G401.6 (cell line): ENCODE measurements at regions not wholly inside any gene's neighbourhood (a gene's known extent, or its start where the extent isn't known, plus 50 kb on each side); places are given as distances from the start of the nearest gene placed in this dataset.
"Not testable (repeated sequence)": the region's sequence is repeated elsewhere in the genome, so short reads cannot be mapped to it uniquely, and the experiment has no call there.

Experiments used
- FAIRE-seq: peaks from 2 replicates; lab custom pipeline; 2012; peaks lifted over from hg19 to GRCh38; lab: Jason Lieb, UNC

DNA sequence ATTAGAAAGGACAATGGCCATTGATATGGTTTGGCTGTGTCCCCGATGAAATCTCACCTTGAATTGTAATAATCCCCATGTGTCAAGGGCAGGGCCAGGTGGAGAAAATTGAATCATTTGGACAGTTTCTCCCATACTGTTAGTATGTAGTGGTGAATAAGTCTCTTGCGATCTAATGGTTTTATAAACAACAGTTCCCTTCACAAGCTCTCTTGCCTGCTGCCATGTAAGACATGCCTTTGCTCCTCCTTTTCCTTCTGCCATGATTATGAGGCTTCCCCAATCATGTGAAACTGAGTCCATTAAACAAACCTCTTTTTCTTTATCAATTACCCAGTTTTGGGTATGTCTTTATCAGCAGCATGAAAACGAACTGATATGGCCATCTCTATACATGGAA is 302.7 kb downstream of the SFMBT2 start:
- no peak for FAIRE-seq

DNA sequence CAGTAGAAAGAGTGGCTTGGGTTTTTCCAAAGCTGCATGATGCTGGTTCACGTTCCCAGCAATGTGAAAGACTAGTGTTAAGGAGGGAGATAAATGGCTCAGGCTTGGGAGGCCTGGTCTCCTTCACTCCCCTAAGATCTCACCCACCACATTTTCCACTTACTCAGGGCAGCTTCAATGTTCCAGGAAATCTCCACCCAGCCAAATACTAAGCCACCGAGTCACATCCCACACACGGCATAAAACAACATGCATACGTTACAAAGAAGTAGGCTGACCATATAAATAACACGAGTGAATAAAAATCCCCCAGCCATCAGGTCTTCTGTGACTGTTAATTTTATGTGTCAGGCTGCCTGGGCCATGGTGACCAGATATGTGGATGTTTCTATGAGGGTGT is 303.5 kb downstream of the SFMBT2 start:
- no peak for FAIRE-seq

DNA sequence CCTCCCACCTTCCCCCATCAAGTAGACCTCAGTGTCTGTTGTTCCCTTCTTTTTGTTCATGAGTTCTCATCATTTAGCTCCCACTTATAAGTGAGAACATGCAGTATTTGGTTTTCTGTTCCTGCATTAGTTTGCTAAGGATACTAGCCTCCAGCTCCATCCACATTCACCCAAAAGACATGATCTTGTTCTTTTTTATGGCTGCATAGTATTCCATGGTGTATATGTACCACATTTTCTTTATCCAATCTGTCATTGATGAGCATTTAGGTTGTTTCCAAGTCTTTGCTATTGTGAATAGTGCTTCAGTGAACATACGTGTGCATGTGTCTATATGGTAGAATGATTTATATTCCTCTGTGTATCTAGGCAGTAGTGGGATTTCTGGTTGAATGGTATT is 306.5 kb downstream of the SFMBT2 start:
- FAIRE-seq = not testable (repeated sequence)

DNA sequence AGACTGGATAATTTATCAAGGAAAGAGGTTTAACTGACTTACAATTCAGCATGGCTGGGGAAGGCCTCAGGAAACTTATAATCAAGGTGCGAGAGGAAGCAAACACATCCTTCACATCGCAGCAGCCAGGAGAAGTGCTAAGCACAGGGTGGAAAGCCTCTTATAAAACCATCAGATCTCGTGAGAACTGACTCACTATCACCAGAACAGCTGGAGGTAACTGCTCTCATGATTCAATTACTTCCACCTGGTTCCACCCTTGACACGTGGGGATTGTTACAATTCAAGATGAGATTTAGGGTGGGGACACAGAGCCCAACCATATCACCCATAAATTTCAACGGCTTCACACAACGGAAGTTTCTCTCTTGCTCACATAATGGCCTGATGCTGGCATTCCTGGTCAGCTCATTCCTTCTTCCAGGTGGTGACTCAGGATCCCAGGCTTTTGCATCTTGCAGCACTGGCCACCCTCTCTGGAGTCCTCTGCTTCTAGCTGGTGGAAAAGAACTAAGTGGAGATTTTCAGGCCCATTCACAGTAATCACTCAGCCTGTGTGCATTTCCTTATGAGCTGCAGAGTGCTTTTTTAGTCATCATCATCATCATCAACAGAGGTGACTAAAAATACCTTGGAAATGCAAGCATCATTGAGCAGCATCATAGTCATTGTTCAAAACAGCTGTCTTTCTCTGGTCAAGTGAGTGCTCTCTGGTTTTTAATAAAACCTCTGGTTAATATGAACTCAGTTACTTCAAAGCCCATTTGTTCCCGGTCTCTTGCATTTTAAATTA is 308.1 kb downstream of the SFMBT2 start:
- FAIRE-seq = no peak

DNA sequence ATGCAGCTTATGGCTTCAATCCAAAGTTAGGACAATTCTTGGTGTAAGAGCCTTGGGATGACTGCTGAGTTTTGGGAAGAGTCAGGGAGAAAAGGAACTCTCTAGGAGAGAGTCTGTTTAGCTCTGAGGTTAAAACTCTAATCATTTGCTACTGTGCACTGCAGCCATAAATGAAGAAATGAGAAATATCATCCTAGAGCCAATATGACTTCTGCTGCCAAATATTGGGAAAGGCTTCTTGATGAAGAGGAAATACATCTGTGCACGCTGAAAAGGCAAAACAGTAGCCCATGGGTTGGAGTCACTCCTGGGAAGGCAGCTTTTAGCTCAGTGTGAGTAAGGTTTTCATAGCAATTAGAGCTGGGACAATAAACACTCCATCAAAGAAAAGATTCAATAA is 308.8 kb downstream of the SFMBT2 start:
- no peak for FAIRE-seq

DNA sequence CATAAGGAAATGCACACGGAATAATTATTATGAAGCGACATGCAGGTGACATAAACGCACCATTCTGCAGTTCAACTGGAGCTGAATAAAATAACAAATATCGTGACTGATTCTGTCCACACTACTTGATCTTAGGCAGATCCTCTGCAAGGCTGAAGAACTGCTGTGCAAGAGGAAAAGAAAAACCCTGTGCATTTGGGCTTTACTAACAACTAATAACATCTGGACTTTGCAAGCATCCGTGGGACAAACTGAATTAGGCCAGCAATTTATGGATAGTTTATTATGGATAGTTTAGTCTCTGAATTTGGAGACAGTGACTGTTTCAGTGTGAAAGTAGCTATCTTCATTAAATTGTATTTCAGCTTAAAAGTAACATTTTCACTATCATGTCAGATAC is 309.4 kb downstream of the SFMBT2 start:
- FAIRE-seq = no peak

DNA sequence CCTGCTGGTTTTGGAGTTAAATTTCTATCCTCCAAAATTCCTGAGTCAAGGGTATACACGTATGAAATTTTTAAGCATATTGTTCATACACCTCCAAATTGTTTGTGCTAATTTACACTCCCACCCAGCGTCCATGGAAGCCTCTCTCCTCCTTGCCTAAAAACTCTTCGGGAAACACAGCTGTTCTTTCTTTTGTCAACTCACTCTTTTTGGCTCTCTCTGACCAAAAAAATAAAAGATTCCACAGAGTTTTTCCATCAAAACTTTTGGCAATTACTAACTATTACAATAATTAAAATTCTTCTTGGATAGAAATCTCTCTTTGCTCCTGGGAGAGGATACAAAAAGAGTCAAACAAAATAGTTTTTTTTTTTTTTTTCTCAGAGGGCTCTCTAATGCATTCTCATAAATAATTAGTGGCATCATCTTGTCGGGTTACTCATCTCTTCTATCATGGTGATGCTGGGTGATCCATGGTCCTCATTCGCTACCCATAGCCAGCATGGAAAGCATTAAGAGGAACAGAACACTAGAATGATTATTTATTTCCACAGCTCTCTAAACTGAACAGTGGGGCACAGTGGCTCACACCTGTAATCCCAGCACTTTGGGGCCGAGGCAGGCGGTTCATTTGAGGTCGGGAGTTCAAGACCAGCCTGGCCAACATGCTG is 310.7 kb downstream of the SFMBT2 start:
- no peak for FAIRE-seq

DNA sequence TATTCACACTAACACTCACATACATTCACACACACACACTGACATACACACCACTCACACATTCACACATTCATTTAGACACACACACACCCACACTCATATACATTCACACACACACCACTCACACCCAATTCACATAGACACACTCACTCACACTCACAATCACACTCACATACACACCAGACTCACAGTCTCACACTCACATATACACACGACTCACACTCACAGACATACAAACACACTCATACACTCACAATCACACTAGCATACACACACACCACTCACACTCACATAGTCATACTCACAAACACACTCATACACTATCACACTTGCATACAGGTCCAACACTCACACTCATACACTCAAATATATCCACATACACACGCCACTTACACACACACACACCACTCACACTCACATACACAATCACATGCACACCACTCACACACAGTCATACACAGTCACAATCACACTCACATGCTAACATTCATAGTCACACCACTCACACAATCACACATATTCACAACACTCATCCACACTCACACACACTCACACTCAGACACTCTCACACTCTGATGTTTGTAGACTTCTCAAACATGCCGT is 312.6 kb downstream of the SFMBT2 start:
- FAIRE-seq = no peak

DNA sequence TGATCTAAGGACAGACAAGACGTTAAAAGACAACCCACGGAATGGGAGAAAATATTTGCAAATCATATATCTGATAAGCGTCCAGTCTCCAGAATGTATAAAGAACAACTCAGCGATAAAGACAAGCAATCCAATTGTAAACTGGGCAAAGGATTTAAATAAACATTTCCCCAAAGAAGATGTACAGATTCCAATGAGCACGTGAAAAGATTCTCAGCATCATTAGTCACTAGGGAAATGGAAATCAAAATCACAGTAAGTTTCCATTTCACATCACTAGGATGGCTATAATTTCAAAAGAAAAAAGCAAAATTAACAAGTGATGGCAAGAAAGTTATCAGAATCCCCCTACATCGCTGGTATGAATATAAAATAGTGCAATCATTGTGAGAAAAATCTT is 316.1 kb downstream of the SFMBT2 start:
- no peak for FAIRE-seq

DNA sequence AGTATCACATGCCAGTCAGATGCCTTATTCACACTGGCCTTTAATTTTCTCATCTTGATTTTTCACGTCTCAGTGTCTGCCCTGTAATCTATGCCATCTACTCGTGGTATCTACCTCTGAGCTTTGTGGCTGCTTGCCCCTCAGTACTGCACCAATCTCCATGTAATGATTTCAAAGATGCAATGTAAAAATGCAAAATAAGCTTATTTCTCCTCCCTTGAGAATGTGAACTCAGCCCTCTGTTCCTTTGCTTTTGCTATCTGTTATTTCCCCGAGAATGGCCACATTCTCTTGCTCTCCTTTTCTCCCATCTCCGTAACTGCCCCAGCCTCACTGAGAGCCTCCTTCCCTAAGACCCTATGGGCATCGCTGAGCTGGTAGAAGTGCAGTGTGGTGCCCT is 317.5 kb downstream of the SFMBT2 start:
- FAIRE-seq = no peak

DNA sequence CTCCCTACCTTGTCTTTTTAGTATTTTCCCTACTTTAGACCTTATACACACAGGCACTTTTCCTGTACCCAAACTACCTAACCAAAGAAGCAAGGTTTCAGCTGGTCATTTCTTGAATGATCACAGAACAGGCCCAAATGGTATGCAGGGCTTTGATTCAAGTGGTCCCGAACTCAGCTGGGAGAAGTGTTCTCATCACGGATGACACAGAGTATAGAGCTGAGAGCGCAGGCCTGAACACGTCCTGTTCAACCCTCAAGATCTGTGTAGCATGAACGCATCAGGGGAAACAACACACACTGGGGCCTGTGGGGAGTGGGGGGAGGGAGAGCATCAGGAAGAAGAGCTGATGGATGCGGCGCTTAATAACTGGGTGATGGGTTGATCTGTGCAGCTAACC is 318.2 kb downstream of the SFMBT2 start:
- FAIRE-seq = no peak

DNA sequence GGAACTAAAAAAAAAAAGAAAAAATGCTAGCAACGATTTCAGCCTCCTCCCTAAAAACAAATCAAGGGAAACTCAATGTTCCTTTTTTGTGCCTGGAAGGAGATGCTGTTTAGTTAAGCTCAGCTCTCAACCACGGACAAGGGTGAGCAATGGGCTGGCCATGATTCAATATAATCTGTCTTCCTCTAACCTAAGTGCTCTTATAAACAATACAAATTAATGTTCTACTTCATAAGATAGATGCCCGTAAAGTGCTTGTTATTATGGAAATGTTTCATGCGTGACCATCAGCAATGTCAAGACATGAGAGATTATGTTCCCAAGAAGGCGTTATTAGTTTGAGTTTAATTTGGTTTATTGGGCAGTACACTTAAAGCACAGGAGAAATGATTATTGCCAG is 320.3 kb downstream of the SFMBT2 start:
- no peak for FAIRE-seq

DNA sequence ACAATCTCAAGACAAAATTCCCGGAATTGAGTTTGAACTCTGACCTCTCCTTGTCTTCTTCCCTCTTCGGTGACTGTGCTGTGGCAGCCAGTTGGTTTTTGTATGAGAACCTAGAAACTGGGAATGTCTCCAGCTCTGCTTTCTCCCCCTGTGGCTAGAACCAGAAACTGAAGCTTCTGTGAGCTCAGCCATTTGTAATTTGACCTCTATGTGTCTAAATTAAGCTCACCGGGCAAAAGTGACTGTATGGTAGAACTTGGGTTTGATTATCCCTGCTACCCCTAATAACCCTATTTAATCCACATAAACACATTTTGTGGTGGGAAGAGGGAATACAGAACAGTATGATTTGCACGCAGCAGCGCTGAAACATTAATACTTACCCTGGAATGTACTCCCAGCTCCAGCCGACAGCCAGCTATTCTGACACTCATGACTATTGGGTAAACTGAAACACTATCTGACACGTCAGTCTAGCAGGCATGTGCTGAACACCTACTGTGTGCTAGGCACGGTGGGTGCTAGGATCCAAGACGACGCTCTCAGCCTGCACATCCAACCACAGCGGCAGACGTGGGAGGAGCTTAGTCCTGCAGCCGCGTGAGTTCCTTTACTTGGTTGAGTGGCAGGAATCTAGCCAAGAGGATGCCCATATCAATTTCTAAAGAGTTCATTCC is 324.8 kb downstream of the SFMBT2 start:
- FAIRE-seq = no peak

DNA sequence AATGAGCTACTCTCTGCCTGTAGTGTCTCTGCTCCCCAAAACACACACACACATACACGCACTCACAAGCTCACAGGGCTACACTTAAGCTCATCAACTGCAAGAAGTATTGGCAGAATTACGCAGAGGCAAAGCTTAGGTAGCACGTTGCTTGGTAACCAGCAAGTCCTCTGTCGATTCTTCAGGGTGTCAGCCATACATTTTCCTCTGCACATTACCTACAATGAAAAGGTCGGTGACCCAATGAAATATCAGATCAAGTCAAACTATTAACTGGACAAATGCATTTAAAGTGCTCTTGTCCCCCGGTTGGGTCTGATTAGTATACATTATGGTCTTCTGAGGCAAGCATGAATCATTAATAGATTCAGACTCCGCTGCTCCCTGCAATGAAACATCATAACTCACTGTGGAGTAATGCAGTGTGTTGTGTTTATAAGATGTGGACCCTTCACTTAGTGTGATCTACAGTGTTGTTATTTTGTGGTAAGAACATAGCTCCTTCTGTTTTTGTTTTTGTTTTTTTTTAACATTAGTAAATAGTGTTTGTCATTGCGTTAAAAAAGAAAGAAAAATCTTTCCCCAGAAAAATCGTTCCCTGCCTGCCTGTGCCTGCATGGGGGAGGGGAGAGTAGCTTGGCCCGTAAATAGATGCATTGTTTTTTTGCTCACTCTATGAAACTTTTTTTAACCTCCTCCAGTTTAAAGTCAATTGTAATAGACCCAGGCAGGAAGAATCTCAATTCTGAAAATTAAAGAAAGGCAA is 325.5 kb downstream of the SFMBT2 start:
- FAIRE-seq = no peak

DNA sequence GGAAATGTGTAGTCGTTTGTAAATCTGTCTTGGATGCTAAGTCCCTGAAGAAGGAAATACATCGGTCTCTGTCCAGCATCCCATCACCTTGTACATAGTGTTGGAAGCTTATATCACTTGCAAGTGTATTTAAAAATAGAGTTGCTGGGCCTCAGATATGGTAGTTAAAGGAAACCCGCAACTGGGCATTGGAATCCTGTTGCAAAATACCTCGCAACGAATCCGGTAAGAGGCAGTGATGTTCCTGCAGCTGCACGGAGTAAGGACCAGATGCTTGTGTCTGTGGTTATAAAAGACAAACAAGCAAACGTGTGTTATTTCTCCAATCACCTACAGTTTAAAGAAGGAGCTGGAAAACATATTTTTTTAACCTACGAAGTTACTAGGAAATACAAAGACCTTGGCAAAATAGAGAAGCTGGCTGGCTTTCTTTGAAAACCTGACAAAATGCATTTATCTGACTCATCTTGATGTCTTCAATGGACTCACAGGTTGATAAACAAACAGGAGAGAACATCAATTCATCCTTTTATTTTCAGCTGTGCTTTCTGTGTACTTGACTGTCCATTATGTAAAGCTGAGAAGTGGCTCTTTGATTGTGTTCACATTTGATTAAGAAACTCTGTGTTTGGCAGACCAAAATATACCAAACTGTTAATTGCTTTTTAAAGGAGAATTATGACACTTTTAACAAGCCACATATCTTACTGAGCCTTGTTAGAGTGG is 326.4 kb downstream of the SFMBT2 start:
- FAIRE-seq = no peak

DNA sequence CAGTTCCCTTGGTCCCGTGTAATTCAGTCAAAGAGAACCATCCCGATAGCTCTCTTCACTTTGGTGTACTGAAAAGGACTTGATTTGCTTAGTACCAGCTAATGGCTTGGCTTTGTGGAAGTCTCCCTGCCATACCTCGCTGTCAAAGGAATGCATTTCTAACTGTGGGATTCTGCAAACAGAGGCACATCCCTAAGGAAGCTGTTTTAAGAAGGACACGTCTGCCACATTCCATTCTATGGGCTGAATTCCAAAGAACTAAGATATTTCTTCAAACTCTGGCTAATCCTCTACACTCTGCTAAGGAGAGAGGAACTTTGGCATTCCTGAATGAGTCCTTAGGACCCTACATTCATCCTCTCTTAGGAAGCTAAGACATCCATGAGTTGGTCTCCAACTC is 327.9 kb downstream of the SFMBT2 start:
- FAIRE-seq = no peak

DNA sequence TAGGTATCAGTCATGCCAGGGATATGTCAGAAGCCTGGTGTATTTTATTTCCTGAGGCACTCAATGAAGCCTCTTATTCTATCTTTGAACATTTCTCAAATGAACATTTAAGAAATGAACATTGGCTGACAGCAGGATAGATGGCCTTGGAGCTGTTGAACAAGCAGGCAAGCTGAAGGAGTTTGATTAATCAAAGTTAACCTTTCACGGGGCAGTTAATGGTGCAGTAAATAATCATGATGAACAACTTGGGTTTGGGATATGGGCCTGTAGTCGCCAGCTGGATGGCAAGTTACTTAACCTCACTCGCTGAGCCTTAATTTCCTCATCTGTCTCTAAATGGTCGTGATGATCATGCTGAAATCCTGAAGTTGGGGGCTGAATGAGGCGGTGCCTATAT is 333.0 kb downstream of the SFMBT2 start:
- no peak for FAIRE-seq

DNA sequence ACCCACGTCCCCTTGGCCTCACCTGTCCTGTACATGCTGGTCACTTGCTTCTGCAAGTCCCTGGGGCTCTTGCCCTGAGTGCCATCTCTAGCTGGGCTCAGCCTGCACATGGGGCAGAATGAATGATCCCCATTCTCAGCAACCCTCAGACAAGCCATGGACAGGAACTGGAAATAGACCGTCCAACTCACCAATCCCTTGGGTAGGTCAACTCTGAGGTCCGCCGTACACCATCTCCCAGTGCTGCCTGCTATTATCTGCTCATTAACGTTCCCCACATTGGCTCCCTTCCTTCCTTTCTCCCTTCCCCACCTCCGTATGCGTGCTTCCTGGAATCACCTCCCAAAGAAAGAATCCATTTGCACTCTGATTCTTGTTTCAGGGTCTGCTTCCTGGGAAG is 335.0 kb downstream of the SFMBT2 start:
- no peak for FAIRE-seq

DNA sequence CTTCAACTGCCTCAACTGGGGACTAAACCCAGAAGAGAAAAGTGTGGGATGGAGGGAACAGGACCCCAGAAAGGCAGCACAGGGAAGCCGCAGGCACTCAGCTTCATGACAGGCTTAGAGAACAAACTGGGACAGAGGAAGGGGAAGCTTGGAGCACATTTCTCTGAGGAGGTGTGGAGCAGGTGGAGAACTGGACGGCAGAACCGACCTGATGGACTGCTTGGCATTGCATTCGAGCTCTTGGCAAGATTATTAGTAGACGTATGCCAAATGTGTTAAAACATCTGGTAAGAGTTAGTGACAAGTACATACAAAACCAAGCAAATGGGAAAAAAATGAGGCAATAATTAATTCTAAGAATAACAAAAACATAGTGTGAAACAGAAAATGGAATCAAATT is 335.7 kb downstream of the SFMBT2 start:
- no peak for FAIRE-seq

DNA sequence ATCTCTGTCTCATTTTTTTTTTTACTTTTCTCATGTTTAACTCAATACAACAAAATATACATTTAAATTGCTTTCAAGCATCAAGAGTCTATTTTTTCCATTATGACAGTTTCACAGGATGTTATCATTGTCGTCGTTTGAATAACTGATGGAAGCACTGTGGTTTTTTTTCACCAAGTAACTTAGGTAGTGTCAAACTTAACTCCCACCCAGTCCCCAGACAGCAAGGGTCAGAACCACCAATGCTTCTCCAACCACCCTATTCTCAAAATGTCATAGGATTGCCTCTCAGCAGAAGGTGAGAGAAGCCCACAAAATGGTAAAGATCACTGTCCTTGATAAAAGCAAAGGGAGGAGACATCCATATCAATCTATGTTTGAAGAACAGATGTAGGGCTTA is 339.4 kb downstream of the SFMBT2 start:
- FAIRE-seq = no peak

DNA sequence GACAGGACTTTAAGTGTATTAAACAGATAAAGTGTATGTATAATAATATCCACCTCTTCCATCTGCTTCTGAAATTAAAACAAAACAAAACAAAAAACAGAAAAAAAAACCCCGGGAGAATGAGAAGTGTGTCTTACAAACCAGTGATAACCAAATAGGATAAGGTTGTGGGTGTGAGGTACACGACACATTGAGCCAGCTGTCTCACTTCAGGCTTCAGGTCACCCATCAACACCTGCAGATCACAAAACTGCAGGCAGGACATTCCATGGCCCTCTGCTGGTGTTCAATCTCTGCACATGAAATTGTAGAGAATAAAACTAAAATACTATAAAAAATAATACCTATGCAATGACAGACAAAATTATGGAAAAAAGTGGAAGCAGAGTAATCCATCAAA is 339.9 kb downstream of the SFMBT2 start:
- FAIRE-seq = no peak

DNA sequence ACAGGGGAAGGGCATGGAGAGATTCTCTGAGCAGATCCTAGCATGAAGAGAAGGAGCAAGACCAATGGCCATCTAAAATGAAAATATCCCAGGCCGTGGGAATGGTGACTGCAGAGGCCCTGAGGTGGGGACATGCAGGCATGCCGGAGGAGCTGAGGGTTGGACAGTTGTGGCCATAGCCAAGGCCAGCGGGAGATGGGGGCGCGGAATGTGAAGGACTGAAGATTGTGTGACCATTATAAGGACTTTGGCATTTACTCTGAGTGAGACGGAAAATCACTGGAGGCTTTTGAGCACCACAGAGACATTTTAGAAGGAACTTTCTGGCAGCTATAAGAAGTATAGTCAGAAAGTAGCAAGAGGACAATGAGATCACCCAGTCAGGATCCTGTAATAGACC is 341.1 kb downstream of the SFMBT2 start:
- no peak for FAIRE-seq
